SK-N-SH treated with all-trans-retinoic acid at 6 μM for 48 hours (cell line): ENCODE measurements at regions not wholly inside any gene's neighbourhood (a gene's known extent, or its start where the extent isn't known, plus 50 kb on each side); places are given as distances from the start of the nearest gene placed in this dataset.

Experiments used
- SNAI2 ChIP-seq: fragments of 250-450 bp; sonication (Bioruptor Pico); IDR thresholded peaks from 2 replicates; pipeline ENCODE4 v1.5.0; 2020; ENCODE audit warnings: mild to moderate bottlenecking, moderate library complexity
- TOX ChIP-seq: fragments of 250-450 bp; sonication (Bioruptor Pico); IDR thresholded peaks from 2 replicates; pipeline ENCODE4 v1.8.0; 2021; ENCODE audit warnings: mild to moderate bottlenecking, moderate library complexity, borderline replicate concordance
- ZFP3 ChIP-seq: fragments of 250-450 bp; sonication (Bioruptor Pico); IDR thresholded peaks from 2 replicates; pipeline ENCODE4 v1.5.0; 2020; ENCODE audit warnings: mild to moderate bottlenecking, moderate library complexity

GRCh38 chr4:188867796-188868195 lies 728.6 kb downstream of the TRIML1 start:
- TF ChIP-seq SNAI2 (CRISPR knock-in tag) (no peak), TOX (no peak), ZFP3 (CRISPR knock-in tag) (no peak)
